Tibial nerve (tissue), 3 donors: ENCODE measurements at regions not wholly inside any gene's neighbourhood (a gene's known extent, or its start where the extent isn't known, plus 50 kb on each side); places are given as distances from the start of the nearest gene placed in this dataset.

Experiments
- POLR2A ChIP-seq, 2 donors: fragments of 450-650 bp; IDR thresholded peaks; one replicate each; pipeline ENCODE4 v1.6.1; 2017; ENCODE audit warnings: antibody characterized with exemption in 2 of 2, mild to moderate bottlenecking in 2 of 2, moderate library complexity in 2 of 2
- TF ChIP-seq, protein P1 (sequence below), 5 experiments: fragments of 200-600 bp in 3 of 5; fragments of 450-650 bp in 2 of 5; sonication (generic) in 3 of 5; IDR thresholded peaks; one replicate each; pipeline ENCODE4 v1.5.1; 2016 to 2019; ENCODE audit warnings: antibody characterized with exemption in 5 of 5, mild to moderate bottlenecking in 3 of 5, moderate library complexity in 2 of 5

- TF ChIP-seq, protein P1, sequence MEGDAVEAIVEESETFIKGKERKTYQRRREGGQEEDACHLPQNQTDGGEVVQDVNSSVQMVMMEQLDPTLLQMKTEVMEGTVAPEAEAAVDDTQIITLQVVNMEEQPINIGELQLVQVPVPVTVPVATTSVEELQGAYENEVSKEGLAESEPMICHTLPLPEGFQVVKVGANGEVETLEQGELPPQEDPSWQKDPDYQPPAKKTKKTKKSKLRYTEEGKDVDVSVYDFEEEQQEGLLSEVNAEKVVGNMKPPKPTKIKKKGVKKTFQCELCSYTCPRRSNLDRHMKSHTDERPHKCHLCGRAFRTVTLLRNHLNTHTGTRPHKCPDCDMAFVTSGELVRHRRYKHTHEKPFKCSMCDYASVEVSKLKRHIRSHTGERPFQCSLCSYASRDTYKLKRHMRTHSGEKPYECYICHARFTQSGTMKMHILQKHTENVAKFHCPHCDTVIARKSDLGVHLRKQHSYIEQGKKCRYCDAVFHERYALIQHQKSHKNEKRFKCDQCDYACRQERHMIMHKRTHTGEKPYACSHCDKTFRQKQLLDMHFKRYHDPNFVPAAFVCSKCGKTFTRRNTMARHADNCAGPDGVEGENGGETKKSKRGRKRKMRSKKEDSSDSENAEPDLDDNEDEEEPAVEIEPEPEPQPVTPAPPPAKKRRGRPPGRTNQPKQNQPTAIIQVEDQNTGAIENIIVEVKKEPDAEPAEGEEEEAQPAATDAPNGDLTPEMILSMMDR (IDR thresholded peaks at IDR 0.05): no peak
- no peak for TF ChIP-seq POLR2A (IDR thresholded peaks at IDR 0.05)
These were observed 857.4 kb downstream of the EFNB2 start for GRCh38 chr13:105678072-105678471.
